SU-DHL-6 (cell line): ENCODE measurements at regions not wholly inside any gene's neighbourhood (a gene's known extent, or its start where the extent isn't known, plus 50 kb on each side); places are given as distances from the start of the nearest gene placed in this dataset.

ENCODE experiments used
- CTCF ChIP-seq: fragments of 200-600 bp; sonication (generic); IDR thresholded peaks from one replicate; pipeline ENCODE4 v1.5.1; 2017; ENCODE audit warnings: antibody characterized with exemption, mild to moderate bottlenecking, low read length, moderate library complexity; ENCODE audit not compliant: insufficient read depth, poor library complexity, severe bottlenecking
- EZH2phosphoT487 ChIP-seq: fragments of 200-600 bp; sonication (generic), shearing (Covaris generic); conservative IDR thresholded peaks from 2 replicates; pipeline ENCODE4 v1.6.1; 2018; ENCODE audit warnings: mild to moderate bottlenecking, antibody characterized with exemption, low read length, moderate library complexity, mixed read lengths

- no peak for TF ChIP-seq EZH2phosphoT487
- TF ChIP-seq CTCF = no peak
These were observed 455.6 kb upstream of the SEL1L start for GRCh38 chr14:81989211-81989610.
